HG02642 (cell line): ENCODE measurements at regions not wholly inside any gene's neighbourhood (a gene's known extent, or its start where the extent isn't known, plus 50 kb on each side); places are given as distances from the start of the nearest gene placed in this dataset.
A peak's percentile ranks its signal among the peaks of the same experiment; 100 is the strongest.

Experiments
- ATAC-seq: cut with Tn5 transposase; IDR thresholded peaks from one replicate; pipeline ENCODE4 v1.9.1; 2021; ENCODE audit warnings: mild to moderate bottlenecking; ENCODE audit not compliant: unreplicated experiment, poor library complexity

- no peak for ATAC-seq
Measured at GRCh38 chr5:61621202-61621650, 289.2 kb downstream of the ZSWIM6 start.

GRCh38 chr5:61622156-61622555, 290.1 kb downstream of the ZSWIM6 start:
- ATAC-seq = no peak

- no peak for ATAC-seq
Measured at GRCh38 chr5:61623401-61624069, 291.5 kb downstream of the ZSWIM6 start.

GRCh38 chr5:61624553-61625136, 292.6 kb downstream of the ZSWIM6 start:
- no peak for ATAC-seq

GRCh38 chr5:61625137-61625561, 293.1 kb downstream of the ZSWIM6 start:
- ATAC-seq = no peak

GRCh38 chr5:61625681-61626621, 293.9 kb downstream of the ZSWIM6 start:
- ATAC-seq = peak; percentile 80

- peak; percentile 42 for ATAC-seq
Measured at GRCh38 chr5:61626639-61627282, 294.7 kb downstream of the ZSWIM6 start.

- ATAC-seq = no peak
Measured at GRCh38 chr5:61627531-61627930, 295.5 kb downstream of the ZSWIM6 start.

- ATAC-seq = no peak
Measured at GRCh38 chr5:61630908-61631307, 298.9 kb downstream of the ZSWIM6 start.

GRCh38 chr5:61631438-61631941, 299.4 kb downstream of the ZSWIM6 start:
- ATAC-seq = no peak

GRCh38 chr5:61632064-61632463, 300.0 kb downstream of the ZSWIM6 start:
- ATAC-seq = no peak

GRCh38 chr5:61635271-61635670, 303.2 kb downstream of the ZSWIM6 start:
- no peak for ATAC-seq

GRCh38 chr5:61637566-61637965, 305.5 kb downstream of the ZSWIM6 start:
- ATAC-seq = no peak

GRCh38 chr5:61638476-61638875, 306.4 kb downstream of the ZSWIM6 start:
- no peak for ATAC-seq

- no peak for ATAC-seq
Measured at GRCh38 chr5:61640179-61641021, 308.3 kb downstream of the ZSWIM6 start.

GRCh38 chr5:61641748-61642565, 309.9 kb downstream of the ZSWIM6 start:
- no peak for ATAC-seq

GRCh38 chr5:61647672-61648071, 315.6 kb downstream of the ZSWIM6 start:
- ATAC-seq = no peak

GRCh38 chr5:61649231-61649630, 317.2 kb downstream of the ZSWIM6 start:
- ATAC-seq = no peak

GRCh38 chr5:61649971-61650370, 317.9 kb downstream of the ZSWIM6 start:
- ATAC-seq = no peak
